8988T (cell line): ENCODE measurements at regions not wholly inside any gene's neighbourhood (a gene's known extent, or its start where the extent isn't known, plus 50 kb on each side); places are given as distances from the start of the nearest gene placed in this dataset.

Source experiments
- DNase-seq: peaks from one replicate; pipeline ENCODE4 v3.0.0; 2011

DNA sequence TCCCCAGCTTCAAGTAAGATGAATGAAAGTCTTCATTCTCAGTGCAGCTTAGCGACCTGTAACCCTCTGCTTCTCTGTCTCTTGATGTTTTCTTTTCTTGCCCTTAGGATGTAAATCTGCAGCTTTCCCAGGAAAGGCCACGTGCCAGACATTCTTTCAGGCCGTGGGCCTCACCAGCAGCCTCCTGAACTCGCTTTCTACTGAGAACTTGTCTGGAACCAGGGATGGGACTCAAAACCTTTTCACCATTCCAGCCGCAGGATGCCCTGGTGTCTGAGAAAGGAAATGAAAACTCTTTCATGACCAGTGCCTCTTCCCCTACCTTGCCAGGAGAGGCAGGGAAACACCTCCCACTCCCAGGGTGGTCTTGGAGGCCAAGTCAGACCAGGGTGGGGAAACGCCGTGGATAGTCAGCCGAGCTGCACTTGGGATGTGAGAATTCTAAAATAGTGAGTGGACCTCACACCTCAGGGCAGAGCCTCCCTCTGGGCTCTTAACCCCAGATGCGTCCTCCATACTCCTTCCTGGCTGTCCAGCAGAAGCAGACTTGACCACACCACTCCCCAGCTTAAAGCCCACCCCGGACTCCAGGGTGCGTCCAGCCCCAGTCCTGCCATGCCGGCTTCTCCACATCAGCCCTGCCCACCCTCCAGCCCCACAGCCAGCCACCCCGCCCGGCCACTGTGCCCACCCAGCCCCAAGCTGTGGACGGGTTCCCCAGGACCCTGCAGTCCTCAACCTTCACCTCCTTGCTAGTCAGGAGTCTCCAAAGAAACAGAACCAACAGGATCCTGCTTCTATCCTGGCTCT is 115.5 kb downstream of the TWIST2 start:
- DNase-seq = no peak

DNA sequence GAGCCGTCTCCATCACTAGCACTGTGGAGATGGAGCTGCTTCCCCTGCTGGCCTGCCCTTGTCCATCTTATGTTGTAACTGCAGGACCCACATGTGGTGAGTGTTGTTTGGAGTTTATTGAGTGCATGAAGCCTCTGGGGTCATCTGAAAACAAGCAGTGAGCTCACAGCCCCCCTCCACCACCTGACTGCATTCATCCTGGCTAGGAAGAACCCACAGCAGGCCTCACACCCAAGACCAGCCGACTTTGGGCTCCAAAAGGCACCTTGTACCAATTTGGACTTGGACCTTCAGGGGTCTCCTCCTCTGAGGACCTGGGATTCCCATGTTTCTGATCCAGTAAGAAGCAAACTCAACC is 116.1 kb downstream of the TWIST2 start:
- DNase-seq = no peak

DNA sequence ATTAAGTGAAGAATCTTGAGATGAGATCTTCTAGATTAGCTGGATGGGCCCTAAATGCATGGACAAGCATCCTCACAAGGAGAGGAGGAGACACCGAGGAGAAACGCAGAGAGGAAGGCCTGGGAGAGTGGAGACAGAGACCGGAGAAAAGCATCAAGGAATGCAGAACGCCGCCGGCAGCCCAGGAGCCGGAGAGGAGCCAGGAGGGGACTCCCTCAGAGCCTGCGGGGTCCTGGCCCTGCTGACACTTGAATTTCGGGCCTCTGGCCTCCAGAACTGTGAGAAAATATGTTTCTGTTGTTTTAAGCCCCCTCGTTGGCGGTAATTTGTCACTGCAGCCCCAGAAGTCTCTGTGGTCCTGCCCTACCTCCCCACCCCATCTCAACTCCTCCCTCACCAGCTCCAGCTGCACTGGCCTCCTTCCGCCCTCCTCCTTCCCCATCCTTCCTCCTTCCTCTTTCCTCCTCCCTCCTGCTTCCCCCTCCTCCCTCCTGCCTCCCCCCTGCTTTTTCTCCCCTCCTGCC is 116.7 kb downstream of the TWIST2 start:
- DNase-seq = no peak

DNA sequence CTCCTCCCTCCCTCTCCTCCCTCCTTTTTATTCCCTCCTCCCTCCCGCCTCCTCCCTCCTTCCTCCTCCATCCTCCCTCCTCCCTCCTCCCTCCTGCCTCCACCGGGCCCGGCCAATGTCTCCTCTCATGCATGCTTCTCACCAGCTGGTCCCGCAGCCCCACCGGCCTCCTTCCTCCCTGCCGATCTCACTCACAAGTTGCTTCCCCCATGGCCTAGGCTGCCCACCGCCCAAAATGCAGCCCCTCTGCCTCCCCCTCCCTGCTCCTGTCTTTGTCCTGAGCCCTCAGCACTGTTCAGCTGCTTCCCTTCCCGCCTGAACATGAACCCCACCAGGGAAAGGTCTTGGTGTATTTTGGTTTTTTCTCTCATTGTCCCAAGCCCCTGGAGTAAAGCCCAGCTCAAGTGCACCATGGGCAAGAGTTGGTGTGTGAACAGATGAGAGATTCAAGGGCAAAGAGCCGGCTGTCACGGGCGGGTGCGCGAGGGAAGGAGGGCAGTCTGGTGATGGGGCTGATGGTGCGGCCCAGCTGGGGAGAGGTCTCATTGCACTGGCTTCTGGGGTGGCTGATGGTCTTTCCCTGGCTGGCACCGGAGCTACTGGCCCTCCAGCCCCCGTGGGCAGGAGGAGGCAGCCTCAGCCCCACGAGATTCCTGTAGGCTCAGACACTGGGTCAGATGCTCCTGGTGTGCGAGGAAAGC is 117.6 kb downstream of the TWIST2 start:
- DNase-seq = no peak

DNA sequence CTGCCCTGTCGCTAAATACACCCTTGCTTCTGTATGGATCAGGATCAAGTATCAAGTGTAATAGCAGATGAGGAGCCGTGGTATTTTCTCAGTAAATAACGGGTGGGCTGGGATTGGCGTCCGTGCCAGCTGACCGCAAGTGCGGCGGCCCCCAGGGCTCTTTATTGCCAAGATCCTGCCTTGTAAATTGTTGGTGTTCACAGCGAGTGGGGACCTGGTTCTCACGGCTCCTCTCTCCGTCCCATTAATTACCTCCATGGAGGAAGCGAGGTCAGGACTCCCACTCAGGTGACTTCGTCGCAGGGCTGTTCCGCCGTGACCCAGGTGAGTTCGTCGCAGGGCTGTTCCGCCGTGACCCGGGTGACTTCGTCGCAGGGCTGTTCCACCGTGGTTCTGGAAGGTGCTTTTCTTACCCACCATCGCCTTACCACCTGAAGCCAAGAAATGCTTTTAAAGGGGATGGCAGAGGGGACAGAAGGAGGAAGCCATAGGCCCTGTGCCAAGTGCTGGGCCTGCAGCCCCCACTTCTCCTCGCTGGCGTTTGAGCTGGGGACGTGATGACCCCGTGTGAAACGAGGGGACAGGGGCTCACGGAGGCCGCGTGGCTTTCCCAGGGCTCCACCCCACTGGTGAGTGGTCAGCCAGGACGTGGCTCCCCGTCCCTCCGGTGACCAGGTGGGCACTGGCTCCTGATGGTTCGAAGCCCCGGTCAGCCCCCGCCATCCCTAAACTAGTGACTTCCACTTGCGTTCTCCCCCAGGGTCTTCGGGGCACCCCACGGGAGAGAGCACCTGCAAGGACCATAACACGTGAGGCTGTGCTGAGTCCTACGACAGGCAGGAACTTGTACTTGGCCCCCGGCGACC is 118.4 kb downstream of the TWIST2 start:
- no peak for DNase-seq

DNA sequence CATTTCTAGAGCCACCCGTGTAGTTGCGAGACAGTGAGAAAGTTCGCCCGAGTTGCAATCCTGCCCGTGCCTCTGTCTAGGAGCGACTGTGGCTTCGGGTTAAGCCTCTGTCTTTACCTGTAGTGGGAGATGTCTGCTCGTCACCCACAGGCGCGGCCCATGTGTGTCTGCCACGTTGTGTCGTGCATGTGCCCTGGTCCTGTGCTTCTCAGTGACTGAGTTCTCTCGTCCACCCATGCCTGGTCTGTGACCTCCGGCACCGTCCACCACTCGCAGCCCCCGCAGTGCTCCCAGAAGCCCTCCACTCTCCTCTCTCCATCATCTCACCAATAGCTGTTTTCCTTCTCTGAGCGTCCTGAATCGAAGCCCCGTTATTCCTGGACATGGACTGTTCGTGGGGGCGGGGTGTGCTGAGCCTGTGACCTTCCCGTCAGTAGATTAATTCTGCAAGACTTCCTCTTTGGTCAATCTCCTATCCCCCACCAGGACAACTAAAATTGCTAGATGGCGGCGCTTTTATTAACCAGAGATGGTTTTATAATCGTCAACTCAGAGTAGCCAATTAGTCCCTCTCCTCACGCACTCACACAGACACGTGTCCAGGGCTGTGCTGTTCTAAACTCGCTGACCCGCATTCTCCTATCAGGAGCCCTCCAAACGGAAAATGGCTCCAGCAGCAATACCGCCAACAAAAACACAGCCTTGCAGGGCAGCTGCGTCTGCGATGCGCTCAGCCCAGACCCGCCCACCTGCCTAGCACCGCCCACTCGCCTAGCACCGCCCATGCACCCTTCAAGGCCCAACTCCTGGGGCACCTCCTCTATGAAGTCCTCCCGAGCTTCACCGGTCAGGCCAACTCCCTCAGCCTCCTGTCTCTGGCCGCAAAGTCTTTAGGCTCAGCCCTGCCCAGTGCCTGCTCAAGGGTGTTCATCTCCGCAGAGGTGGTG is 119.4 kb downstream of the TWIST2 start:
- no peak for DNase-seq

DNA sequence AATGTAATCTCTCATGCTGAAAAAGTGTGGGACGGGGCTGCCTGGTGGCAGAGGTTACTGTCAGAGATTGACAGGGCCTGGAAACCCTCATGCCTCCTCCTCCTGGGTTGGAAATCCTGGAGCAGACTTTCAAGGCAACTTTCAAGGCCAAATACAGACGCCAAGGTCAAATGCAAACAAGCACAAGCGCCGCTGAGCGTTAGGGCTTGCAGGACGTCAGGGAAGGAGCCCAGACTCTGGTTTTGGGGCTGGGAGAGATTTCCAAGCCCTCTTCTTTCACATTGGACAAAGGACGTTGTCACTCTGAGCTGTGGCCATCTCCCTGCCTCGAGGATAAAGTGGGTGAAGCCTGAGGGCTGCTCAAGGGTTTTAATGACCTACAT is 120.1 kb downstream of the TWIST2 start:
- DNase-seq = no peak

DNA sequence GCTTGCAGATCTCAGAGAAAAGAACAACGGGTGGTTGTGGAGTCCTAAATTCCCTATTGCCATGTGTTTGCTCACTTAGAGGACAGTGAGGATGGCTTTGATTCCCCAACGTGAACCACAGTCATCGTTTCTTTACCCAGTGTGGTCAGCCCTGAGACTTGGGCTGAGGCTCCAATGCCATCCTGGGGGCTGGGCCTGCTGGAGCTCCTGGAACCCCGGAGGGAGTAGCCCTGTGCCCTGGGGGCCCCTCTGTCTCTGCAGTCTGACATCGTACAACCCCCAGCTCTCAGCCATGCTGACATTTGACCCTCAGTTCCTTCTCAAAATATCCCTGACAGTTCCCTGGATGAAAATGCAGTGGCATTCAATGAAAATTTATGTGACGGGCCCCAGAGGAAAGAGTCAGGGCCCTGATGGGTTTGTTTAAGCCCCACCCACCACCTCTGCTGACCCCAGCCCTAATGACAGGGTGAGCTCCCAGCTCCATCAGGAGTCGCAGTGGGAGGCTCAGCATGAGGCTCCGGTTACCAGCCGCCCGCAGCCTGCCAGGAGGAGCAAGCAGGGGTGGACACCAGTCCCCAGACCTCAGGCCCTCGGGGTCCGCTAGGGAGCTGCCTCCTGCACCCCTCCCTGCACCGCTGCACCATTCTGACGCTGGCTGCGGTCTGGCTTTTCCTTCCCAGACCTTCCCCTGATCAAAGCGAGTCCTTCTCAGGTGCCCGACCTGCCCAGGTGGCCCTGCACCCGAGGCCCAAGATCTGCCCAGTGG is 120.9 kb downstream of the TWIST2 start:
- no peak for DNase-seq

DNA sequence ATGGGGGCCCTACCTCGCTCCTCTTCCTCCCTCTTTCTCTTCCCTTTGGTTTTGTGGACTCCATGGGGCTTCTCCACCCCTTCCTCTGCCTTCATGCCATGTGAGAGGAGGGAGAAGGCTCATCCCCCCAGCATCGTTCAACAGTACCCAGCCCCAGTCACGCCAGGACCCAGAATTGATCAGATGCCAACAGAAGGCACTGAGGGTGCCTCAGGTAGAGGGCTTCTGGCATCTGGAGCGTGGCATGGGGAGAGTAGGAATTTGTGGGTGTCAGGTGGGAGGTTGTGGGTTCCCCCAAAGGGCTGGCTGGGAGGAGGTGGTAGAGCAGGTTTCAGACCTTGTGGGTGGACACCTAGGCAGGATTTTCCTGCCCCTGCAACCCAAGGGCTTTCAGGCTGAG is 122.0 kb downstream of the TWIST2 start:
- DNase-seq = no peak

DNA sequence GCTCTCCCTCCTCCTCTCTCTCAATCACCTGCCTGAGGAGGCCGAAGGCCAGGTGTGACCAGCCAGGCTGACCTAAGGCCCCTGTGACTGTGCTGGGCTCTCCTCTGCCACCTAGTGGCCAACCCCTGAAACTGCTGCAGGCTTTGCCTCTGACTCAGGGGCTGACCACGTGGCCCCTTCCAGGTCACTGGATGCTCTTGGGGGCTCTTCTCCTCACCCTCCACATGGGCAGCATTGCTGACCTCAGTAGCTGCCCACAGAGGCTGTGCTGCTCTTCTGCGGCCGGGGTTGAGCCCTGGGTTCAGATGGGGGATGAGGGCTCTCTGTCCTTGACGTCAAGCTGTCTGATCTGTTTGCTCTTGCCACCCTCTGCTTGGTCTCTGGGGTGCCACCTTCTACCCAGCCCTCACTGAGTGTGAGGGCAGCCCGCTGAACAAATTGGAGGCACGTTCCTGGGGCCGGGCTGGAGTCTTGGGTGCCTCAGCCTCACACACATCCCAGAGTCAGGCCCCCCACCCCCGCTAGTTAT is 122.7 kb downstream of the TWIST2 start:
- peak; percentile 77 for DNase-seq

DNA sequence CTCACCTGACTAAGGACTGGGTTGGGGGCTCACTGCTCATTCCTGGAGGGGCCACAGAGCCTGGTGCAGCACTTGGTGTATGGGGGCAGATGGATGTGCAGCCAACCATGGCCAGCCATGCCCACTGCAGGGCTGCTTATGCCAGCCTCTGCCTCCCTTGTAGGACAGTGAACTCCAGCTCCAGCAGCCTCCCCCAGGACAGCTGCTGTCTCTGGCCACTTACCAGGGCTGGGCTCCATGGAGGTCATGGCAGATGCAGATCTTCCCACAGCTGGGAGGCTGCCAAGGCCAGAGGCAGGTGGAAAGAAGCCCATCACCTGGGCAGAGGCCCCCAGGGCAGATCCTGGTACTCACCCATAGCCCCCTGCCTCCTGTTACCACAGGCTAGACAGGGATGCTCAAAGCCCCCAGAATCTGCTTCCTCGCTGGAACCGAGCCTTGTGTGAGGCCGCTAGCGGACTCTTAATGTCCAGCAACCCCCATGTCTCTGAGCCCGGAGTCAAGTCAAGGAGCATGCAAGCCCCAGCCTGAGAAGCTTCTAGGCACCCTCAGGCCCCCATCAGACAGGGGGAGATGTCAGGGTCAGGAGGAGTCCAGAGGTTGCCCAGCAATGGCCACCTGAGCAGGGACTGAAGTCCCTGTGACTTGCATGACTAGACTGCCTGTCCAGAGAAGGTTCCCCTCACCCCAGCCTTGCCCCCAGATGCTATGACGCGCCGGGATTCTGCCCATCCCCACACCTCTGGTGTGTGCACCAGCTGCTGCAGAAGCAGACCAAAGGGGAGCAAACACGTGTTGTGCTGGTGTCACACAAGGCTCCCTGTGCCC is 123.6 kb downstream of the TWIST2 start:
- DNase-seq = no peak

DNA sequence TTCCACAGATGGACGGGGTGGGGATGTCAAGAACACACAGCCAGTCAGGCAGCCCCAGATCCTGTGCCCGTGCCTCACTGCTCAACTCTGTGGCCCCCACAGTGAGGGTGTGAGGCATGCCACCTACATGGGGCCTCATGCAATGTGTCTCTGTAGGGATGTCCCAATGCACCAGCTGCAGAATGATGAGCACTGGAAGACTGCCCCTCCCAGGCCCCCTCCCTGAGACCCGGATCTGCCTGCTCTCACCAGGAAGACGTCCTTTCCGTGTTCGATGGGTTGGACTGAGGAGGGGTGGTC is 124.2 kb downstream of the TWIST2 start:
- DNase-seq = no peak

DNA sequence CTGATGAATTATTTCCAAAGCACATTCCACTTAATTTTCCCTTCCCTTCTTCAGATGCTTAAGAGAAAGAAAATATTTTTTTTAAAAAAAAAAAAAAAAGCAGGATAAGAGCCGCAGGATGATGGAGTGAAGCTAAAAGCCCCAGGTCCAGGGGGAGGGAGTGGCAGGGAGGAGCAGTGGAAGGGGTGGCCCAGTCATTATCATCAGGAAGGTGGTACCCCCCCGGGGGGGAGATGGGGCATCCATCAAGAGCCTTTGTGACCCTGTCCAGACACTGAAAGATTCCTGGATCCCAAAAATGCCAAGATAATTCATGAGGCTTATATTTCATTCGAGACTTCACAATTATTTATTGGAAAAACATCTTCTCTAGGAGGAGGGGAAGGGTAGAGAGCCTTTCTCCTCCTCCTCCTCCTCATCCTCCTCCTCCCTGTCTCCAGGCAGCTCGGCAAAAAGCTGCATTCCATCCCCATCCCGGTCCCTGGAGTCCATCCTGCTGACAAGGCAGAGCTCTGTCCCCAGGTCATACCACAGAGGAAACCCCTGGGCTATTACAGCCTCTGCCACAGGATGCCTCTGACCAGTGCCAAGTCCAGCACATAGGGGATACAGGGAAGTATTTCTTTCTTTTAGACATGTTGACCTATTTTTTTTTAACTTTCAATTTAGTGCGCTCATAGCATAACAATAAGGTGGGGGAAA is 125.3 kb downstream of the TWIST2 start:
- DNase-seq = no peak

DNA sequence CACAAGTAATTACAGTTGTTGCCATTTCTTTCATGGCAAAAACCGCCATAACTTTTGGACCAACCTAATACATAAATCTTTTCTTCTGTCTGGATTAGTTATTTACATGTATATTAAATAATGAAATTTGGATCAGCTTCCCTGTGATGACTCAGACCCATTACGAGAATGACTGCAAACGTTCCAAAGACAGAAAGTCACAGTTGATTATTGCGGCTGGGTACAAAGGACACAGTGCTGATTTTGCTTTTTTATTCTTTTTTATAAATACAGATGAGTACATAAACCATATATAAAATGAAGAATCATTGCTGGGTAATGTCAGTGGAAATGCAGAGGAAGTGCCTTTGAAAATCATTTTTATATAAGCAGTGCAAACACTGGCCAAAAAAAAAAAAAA is 126.2 kb downstream of the TWIST2 start:
- DNase-seq = no peak

DNA sequence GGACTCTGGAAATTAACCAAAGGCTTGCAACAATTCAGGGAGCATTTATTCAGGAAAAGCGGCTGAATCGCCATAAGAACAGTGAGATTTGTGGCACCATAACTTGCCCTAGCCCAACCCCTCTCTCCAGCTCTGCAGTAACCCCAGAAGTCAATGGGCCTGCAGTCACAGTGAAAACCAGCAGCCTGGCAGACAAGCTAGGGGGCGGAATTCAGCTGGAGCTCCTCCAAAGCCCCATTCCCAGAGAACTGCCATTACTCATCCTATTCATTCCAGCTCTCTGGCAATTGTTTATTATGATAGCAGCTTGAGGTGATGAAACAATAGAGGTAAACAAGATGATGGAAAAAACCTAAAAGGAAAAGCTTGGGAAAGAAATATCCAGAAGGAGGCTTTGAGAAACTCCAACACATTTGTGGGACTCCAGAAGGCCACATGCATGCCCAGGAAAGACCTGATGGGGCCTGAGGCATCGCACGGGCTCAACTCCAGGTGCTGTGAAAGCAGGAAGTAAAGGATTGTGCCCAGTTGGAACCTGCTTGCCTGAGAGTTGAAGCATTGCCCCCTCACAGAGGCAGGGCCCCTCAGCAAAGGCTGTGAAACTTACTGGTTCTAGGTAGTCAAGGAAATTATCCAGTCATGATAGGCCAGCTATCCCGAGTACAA is 126.7 kb downstream of the TWIST2 start:
- no peak for DNase-seq

DNA sequence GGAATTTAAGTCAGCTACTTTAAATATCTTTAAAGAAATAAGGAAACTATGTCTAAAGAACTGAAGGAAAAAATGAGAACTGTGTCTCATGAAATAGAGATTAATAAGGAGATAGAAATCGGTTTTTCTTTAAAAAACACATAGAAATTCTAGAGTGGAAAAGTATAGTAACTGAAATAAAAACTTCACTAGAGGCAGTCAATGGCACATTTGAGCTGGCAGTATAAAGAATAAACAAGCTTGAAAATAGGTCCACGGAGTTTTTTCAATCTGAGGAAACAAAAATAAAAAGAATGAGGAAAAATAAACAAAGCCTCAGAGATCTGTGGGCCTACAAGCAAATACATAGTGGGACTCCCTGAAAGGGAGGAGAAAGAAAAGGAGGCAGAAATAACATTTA is 127.5 kb downstream of the TWIST2 start:
- no peak for DNase-seq

DNA sequence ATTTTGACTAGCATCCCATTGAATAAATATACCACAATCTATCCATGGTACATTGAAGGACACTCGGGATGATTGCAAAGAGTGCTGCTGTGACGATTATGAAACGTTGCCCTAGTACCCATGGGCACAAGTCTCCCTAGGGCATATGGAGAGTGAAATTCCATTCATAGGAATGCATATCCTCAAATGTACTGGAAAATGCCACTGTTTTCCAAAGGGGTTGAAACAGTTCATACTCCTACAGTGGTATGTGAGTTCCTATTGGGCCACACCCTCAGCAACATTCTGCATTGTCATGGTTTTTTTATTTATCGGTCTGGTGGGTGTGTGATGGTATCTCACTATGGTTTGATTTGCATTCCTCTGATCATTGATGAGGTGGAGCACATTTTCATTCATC is 130.6 kb downstream of the TWIST2 start:
- DNase-seq = no peak

DNA sequence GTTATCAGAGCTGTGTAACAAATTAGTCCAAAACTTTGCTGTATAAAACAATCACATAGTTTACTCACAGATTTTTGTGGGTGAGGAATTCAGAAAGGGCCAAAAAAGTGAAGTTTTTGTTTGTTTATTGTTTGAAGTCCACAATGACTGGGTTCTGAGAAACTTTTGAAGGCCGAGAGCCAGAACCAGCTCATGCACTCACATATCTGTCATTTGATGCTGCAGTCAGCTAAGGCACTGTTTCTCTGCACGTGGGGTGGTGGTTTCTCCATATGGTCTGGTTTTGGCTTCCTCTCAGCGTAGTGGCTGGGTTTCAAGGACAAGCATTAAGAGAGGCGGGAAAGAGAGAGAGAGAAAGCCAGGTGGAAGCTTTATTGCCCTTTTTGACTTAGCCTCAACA is 131.8 kb downstream of the TWIST2 start:
- DNase-seq = no peak

DNA sequence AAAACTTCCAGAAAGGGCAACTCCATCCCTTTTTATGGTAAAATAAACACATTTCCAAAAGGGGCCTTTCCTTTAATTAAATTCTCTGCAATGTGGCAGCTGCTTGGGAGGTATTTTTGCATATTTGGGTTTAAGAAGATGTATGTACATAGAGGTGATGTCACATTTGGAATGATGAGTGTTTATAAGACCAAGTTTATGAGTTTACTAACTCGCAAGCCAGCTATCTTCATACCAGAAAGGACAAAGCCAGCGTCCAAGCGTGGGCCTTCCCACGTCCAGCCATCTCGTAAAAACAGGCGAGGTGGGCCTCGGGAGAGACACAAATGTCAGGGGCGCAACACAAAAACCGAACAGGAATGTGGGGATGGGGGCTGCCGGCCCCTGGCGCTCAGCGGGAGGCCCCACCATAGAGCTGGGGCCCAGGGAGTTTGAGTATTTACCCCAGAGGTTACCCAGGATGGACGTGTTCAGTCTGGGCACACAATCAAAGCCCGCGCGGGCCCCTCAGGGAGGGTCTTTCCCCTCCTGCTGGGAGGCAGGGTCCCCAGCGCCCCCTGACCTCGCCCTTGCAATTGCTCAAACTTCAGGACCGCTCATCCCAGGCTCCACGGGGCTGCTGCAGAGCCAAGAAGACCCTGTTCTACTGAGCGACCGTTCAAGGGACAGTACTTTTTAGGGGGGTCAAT is 137.3 kb downstream of the TWIST2 start:
- DNase-seq = no peak
